ENCODE measurements at regions not wholly inside any gene's neighbourhood (a gene's known extent, or its start where the extent isn't known, plus 50 kb on each side); places are given as distances from the start of the nearest gene placed in this dataset.
"Not testable (repeated sequence)": the region's sequence is repeated elsewhere in the genome, so short reads cannot be mapped to it uniquely, and the experiment has no call there.

DNA sequence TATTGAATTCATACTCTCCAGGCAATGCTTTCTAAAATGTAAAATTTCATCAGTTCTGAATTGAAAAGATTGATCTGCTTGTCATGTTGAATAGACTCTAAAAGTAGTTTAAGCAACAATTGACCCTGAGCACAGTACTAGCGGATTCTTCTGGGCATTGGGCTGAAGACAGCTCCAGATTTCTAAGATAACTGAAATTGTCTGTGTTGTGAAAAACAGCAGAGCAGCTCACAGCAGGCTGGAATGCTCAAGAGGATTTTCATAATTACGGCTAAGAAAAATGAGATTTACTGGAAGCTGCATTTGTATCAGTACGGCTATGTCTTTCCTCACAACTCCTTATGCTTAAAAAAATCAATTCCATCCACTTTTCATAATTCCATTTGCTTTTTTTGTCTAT lies 373.7 kb downstream of the HACE1 start:
- no peak for DNase-seq

DNA sequence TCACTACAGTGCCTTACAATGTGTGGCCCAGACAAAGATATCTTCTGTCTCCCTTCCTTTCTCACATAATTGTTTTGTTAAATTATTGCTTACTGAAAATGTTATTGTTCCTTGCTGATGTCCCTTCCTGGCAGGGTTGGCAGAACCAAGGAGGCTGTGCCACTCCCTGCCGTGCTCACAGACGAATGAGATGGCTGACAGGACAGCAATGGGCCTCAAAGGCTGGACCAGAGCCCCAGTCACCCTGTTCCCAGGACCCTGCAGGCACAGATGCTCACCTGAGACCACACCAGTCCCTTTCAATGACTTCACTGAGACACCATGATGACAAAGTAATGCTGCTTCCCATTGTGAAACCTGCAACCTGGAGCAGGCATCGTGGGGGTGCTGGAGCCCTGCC lies 375.1 kb downstream of the HACE1 start:
- DNase-seq: no peak

DNA sequence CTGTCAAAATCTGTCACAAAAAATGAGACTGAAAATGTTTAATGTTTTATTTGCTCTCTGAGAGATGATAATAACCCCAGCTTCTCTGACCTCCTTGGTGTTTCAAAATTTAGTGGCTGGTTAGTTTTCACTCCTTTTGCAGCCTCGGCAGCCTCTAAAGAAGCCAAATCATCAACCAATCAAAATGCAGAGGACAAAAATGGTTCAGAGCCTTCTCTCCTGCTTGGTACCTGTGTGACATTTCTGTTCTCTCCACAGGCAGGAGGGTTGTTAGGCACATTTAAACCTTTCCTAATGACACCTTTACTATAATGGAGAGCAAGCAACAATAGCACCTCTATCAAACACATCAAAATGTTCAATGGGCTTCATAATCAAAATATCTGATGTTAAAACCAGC lies 375.5 kb downstream of the HACE1 start:
- no peak for DNase-seq

DNA sequence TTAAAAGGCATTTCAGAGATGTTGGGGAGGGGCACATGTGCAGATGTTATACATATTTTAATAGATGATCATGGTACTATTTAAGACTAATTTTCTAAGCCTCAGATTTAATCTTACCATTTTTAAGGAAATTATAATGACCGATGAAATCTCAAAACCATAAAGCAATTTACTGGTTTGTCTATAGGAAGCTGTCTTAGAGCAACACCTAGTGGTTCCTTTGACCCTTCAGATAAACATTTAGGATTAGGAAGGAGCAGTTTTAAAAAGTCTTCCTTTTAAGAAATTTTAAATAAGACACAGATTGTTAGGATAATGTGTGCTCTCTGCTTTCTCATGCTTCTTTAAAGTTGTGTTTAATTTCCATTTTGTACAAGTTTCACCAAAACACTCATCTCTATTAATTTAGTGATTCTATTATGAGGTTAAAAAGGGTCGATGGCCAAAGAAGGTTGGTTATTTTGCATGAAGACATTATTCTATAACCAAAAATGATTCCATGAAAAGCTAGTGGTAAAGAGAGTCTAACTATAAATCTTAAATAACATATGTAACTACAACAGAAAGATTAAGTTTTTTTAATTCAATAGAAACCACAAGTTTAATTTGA lies 376.4 kb downstream of the HACE1 start:
- DNase-seq: peak; percentile 7 to 32

DNA sequence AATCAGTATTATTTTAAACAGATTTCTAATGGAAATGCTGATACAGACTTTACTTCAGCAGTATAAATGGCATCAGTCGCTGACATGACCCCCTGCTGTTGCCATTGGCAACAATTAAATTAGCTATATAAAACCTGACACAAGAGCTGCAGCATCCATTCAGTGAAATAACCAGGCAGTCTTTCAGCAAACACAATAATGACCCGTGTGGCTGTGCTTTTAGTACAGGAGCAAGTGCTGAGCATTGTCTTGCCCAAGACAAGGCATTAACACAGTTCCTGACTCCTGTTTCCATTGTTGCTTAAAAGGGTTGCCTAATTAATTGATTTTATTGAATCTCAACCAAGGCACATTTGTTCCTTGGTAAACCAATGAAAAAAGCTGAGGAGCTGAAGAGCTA lies 382.1 kb downstream of the HACE1 start:
- no peak for DNase-seq

DNA sequence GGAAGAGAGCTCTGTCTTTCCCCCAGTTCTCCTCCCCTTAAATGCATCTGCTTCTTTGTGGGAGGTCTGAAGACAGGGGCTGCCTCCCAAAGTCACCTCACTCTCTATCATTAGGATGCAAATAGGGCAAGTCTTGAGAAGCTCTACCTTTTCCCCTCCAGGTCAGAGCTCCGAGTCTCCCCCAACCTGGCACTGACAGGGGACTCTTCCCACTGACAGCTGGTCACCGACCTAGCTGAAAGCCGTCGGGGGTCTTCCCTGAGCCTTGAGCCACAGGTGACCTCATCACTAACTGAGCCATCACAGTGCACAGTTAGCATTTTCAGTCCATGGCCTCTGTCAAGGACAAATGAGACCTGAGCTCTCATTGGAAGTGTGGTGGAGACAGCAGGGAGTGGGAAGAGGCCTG lies 386.7 kb downstream of the HACE1 start:
- no peak for DNase-seq

DNA sequence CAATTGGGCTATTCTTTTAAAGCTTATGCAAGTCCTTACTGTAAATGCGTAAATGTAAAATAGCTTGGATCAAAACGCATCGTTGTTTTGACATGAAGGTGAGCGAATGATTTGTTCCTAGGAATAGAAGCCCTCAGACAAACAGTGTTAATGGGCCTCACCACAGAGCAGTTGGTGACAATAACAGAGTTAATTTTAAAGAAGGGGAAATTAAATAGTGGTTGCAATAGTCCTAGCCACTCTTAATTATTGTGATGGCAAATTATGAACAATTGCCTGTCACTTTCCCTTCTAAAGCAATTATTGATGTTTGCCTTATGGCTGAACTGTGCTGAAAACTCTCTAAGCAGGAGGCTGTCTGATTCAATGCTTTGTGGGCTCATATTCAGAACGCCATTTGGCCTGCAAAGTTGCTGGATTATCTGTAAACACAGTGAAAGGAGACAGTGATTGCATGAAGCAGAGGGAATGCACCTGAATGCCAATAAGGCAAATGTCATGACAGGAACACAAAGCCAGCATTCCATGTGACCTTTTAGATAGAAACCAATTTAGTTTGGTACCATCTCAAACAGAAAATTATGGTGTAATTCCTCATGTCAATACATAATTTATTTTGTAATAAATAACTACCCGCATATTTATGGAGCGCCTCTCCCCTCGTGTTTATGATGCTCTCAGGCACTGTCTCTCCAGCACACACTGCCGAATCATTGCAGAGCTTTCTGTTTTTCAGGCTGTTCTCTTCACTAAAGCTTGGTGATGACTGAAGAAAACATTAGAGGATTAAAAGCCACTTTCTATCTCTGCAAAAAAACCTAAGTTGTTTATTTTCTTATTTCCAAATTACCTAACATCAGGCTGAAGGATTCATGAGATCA lies 387.5 kb downstream of the HACE1 start:
- DNase-seq: no peak

DNA sequence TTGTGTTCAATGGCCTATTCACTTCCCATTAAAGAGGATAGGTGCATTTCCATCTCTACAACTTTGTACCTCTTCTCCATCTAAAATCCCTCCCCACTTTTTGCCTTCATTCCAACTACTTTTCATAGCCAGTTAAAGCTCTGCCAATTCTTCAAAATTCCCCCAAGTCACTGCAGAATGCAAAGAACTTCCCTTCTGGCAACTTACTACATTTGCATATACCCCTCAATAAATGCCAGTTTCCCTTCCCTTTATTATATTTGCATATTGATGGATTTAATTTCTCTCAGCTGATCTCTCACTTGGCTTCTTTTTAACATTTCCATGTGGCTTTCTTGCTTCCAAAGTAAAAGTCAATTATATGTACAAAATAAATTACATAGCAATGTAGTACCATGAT lies 393.4 kb downstream of the HACE1 start:
- DNase-seq: no peak

DNA sequence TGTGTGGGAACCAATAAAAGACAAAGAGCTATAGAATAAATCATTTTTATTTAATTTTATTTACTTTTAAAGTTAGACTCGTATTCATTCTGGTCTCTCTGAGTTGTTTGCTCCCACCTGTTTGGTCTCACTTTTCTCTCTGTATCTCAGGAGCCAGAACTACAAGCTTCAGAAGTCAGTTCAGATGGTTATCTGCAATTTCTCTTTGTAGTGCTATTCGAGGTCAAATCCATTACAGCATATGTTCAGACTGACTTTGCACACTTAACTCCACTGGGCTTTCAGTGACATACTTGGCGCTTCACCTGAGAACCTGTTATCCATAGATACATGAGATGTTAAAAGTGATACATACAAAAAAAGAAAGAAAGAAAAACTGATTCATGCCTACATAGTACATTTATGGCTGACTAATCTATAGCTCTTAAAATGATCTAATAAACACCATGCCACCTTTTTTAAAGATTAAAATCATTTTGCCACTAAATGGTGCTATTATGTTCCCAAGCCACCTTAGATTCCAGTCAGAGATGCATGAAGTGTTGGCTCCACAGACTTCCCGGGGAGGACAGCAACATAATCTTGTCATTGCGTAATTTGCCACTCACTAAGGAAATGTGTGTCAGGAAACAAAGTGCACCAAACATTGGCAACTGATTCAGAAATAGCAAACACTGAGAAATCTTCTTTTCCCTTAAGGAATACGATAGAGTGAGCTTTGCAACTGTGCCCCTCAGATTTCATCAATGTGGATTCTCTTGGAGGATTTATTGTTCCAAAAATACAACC lies 396.7 kb downstream of the HACE1 start:
- no peak for DNase-seq

DNA sequence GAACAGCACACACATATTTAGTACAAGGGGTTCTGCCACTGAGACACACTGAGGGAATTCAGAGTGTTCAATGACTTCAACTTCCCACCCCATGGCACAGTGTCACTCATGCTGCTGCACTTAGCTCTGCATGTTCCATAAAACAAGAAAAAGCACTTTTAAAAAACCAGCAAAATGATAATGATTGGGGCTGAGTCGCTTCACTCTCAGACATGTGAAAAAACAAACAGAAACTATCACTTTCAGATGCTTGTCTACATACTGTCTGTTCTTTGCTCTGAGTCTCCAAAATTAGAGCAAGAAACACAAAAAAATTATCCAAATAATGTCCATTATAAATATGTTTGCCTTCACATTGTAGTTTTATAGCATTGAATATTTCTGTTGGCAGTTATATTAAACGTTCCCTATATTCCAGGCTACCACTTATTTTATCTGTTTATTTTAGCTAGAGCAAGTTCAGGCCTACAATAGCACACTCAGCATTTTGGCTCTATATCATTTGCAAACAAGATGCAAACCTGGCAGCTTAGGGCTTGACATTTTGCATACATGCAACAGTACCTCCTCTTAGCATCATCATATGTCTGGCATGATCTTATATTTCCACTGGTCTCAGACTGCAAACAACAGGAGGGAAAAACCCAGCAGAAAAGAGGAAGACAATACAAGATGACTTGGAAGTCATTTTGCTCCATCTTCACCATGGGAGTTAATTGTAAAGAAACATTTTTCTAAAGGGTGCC lies 398.8 kb downstream of the HACE1 start:
- DNase-seq: no peak

DNA sequence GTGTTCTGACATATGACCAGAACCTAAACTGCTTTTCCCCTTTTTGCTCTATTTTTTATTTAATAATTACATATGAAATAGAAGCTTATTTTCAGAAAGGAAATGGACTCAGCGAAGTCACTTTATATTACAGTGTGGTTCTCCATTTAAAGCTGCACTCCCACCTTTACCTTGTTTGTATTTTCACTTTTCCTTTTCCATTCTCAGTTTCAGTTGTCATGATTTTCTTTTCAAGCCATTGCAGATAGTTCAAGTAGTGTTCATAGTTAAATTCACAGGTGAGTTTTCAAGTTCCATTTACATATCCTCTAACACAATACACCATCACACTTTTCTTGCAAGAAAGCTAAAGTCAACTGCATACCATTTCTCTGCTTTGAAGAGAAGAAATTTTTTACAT lies 400.2 kb downstream of the HACE1 start:
- DNase-seq: no peak

DNA sequence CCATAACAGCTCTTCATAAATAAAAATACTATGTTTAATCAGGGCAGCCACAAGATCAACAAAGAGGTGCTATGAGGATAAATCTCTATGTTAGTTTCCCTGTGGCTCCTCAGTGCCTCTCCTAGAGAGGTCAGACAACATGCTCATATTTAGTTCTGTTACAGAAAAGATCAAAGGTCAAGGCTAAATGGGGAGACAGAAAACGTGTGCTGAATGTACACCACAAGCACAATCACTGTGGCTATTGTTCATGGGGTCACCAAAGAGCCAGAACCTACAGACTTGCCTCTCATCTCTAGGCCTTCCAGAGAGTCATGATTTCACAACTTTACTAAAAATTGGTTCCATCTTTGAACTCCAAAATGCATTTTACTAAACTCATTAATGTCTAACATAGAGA lies 409.8 kb downstream of the HACE1 start:
- no peak for DNase-seq

DNA sequence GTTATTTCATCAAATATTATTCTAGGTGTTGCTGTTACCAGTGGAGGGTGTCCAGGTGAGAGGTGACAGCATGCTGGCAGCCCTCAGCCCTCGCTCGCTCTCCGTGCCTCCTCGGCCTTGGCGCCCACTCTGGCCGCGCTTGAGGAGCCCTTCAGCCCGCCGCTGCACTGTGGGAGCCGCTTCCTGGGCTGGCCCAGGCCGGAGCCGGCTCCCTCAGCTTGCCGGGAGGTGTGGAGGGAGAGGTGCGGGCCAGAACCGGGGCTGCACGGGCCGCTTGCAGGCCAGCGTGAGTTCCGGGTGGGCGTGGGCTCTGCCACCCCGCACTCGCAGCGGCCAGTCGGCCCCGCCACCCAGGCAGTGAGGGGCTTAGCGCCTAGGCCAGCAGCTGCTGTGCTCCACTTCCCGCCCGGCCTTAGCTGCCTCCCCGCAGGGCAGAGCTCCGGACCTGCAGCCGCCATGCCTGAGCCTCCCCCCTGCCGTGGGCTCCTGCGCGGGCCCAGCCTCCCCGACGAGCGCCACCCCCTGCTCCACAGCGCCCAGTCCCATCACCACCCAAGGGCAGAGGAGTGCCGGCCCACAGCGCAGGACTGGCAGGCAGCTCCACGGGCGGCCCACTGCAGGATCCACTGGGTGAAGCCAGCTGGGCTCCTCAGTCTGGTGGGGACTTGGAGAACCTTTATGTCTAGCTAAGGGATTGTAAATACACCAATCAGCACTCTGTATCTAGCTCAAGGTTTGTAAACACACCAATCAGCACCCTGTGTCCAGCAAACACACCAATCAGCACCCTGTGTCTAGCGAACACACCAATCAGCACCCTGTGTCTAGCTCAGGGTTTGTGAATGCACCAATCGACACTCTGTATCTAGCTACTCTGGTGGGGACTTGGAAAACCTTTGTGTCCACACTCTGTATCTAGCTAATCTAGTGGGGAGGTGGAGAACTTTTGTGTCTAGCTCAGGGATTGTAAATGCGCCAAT lies 413.3 kb downstream of the HACE1 start:
- DNase-seq: not testable (repeated sequence)

DNA sequence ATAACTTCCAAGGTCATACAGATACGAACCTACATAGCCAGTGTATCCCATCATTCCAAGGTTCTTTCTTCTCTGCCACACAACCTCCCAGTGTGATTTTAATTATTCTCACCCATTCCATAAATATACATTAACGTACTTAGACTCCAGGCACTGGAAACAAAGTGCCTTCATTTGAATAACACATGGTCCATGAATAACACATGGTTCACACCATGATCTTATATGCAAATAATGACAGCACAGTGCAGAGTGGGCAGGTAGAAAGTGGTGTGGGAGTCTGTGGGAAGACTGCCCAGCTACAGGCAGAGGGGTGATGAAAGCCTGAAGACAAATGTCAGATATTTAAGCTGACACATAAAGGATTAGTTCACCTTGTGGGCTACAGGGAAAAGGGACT lies 425.2 kb downstream of the HACE1 start:
- DNase-seq: no peak

DNA sequence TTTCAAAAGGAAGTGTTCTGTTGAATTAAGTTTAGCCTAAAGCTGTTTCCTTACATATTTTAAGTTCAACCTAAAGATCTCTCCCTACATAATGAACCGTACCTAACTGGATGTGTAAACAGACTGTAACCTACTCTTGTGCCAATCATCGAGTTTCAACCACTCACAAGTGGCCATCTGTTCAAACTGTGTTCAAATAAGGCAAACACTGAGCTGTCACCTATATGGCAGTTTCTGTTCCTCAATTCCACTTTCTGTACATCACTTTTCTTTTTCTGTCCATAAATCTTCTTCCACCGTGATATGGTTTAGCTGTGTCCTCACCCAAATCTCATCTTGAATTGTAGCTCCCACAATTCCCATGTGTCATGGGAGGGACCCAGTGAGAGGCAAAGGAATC lies 428.6 kb downstream of the HACE1 start:
- DNase-seq: peak in 1 of 2 experiments; percentile 4

DNA sequence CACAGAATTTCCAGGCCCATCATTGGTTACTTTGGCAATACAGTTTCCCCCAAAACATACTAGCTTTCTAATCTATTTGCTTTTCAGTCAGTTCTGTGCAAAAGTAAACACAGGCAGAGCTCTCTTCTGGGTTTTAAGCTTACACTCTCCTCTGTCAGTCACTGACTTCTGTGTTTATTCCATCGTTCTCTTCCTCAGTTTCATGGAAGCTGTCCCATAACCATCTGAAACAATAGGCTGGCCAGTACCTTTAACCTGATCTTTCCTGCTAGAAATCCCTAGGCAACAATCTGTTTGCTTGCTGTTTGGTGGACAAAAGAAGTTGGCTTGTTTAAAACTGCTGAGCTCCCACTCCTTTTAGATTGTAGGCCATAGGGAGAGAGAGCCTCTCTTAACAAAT lies 431.5 kb downstream of the HACE1 start:
- DNase-seq: no peak

DNA sequence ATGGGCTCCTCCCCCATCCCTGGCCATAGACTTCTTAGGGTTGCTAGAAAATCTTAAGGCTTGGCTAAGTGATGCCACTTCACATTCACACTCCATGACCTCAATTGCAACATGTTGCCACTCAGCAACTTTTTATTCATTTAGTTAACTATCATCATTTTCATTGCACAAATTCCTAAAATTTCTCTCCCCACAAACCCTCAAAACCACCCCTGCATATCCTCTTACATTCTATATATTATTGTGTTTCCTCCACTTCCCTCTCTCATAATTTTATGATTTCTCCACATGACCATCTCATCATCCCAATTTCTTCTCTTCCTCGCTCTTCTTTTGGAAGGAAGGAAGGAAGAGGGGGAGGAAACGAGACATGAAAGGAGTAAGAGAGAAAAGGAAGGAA lies 436.0 kb downstream of the HACE1 start:
- no peak for DNase-seq

DNA sequence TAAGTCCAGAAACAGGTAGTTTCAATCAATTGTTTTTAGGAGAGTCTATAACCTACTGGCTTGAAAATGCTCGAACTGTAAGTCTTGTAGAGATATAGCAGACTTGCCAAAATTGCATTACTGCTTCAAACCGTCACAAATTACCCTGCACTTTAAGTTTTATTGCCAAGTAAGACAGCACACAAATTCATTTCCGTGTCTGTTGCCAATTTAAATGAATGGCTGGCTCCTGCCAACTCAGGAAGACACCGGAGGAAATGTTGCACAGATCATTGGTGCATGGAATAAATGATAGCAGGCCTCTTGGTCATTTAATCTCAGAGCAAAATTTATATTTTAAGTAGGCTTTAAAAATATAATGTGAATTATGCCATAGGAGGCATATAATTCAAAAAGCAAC lies 438.1 kb downstream of the HACE1 start:
- DNase-seq: peak in 1 of 2 experiments; percentile 36

DNA sequence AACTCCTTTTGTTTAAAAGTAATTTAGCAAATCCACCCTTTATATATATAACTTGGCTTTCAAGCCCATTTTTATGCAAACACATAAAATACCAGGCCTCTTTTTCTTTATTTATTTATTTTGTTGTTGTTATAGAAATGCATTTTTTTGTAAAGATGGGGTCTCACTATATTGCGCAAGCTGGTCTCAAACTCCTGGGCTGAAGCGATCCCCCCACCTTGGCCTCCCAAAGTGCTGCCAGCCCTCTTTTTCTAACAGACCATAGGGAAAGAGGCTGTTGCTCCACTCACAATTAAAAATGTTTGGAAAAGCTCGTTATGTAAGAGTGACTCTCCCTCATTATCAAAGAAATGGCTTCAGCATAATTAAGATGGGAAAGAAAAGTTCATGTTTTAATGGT lies 440.9 kb downstream of the HACE1 start:
- DNase-seq: no peak

DNA sequence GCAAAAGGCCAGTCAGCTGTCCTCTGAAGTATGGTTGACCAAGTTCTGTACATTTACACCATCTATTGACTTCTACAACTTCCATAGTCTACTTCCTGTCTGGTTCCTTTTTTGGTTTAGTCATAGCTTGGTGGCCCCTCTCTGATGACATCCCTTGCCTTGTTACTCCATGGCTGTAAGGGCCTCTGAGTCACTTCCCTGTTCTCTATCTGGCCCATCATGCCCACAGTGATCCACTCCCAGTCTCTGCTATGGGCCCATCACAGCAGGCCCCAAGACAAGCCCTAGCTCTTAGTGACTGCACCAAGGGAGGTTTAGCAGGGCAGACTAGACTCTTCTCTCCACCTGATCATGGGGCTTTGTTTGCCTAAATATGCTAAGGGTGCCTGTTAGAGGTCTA lies 441.6 kb downstream of the HACE1 start:
- DNase-seq: no peak

DNA sequence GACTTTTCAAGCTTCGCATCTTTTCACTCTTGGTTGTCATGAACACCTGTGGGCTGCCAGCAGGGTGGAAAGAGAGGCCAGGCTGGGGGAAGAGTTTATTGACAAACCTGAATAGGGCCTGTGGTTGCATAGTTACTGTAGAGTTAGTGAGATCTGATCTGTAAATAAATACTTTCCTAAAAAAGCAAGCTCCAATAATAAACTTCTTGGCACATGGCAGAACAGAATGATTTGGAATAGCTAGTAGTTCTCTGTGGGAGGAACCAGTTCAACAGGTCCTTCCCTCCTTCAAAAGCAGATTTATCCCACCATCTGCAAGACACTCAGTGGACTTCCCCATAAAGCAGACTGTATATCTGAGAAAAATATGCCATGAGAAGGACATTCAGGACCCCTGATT lies 445.0 kb downstream of the HACE1 start:
- no peak for DNase-seq

DNA sequence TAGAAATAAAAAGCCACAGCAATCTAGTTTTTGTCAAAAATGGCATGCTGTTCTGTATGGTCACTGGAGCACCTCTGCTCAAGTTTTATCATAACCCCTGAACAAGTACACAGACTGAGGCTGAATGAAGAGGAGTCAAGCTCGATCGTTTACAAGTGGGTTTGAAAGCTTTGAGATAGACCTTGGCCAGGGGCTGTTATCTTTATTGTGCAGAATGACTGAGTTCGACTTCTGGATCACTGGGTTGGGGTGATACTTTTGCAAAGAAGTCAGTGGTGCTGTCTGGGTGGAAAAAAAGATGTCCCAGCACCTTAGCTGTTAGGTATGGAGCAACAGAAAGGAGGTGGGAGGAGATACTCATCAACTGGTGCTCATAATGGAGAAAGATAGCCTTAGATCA lies 446.0 kb downstream of the HACE1 start:
- no peak for DNase-seq
